NCI-H510A treated with DMSO at 0.1 percent for 48 hours (cell line): ENCODE measurements at regions not wholly inside any gene's neighbourhood (a gene's known extent, or its start where the extent isn't known, plus 50 kb on each side); places are given as distances from the start of the nearest gene placed in this dataset.

Source experiments
- DNase-seq: peaks from one replicate; lab custom pipeline; 2025; lab: John Stamatoyannopoulos, UW

GRCh38 chr6:129967427-129967826, 51.0 kb upstream of the L3MBTL3 start:
- no peak for DNase-seq

DNA sequence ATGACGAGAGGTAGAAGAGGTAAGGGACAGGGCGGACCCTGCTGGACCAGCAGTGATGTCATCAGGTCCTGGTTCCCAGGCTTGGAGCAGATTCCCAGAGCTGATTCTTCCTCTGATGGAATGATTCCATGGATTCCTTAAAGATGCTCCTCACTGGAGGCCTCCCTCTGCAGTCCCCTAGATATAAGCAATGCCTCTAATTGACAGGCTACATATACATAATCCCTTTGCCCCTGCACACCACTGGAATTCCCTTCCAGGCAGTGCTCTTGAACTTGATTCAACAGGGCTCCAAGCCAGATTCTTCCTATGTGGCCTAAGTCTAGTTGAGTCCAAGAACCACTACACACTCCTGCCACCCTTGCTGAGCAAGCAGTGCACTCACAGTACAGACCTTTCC, 52.3 kb upstream of the L3MBTL3 start:
- DNase-seq = no peak

DNA sequence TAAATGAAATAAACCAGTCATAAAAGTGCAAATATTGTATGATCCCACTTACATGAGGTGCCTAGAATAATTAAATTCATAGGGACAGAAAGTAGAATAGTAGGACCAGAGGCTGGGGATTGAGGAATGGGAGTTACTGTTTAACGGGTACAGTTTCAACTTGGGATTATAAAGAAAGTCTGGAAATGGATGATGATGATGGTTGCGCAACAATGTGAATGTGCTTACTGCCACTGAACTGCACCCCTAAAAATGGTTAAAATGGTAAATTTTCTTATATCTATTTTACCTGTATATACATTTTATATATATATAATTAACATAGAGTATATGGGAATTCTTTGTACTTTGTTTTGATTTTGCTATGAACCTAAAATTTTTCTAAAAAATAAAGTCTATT, 53.3 kb upstream of the L3MBTL3 start:
- no peak for DNase-seq

GRCh38 chr6:129959358-129959930, 58.9 kb upstream of the L3MBTL3 start:
- no peak for DNase-seq

- no peak for DNase-seq
Observed at GRCh38 chr6:129957941-129958898, 60.2 kb upstream of the L3MBTL3 start.

GRCh38 chr6:129955584-129955983, 62.8 kb upstream of the L3MBTL3 start:
- DNase-seq = no peak

- DNase-seq = no peak
Observed at GRCh38 chr6:129954749-129955431, 63.5 kb upstream of the L3MBTL3 start.

DNA sequence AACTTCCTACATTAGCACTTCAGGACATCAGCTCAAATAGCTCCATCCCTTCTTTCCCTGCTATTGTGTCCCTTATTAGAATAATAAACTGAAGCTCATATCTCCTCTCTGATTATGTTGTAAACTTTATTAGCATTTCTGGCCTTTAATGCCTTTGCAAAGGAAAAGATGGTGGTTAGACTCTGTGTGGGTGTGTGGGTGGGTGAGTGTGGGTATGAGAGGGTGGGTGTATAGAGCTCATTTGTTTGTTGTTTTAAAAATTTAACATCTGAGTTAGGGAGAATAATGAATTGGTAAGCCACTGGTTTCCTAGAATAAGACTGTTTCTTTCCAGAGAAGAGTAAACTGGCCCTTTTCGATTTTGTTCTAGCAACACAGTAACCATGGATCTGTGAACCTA, 70.6 kb upstream of the L3MBTL3 start:
- DNase-seq = no peak

GRCh38 chr6:129946439-129947140, 71.8 kb upstream of the L3MBTL3 start:
- no peak for DNase-seq

GRCh38 chr6:129943637-129944271, 74.6 kb upstream of the L3MBTL3 start:
- no peak for DNase-seq

- DNase-seq = no peak
Observed at GRCh38 chr6:129940454-129941195, 77.8 kb upstream of the L3MBTL3 start.

DNA sequence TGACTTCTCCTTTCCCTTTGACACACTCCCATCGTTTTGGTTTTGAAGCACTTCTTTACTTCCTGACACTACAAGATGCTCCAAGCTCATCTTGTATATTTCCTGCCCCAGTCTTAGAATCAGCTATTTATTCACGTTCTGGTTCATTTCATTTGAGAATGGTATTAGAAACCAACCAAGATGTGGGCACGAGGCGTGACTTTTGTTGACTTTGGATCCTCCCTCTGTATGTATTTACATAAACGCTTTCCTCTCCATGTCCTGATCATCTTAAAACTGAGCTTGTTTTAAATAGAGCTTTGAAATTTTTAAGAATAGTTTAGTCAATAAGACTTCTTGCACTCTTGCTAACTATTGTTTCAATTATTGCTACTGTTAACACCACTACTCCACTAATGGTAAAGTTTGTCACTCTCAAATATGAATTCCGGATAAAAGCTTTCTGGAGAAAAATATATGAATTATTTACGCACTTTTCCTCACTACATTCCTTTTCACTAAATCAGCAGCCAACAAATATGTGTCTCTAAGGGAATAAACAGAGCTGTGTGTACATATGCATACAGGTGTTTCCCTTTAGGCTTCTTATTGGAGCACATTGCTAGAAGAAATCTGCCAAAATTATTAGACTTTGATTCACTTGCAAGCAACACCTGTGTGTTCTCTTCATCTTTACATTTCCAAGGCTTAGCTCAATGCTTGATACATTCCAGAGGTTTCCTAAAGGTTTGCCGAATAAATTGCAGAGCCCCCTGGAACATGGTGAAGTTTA, 77.3 kb upstream of the TMEM244 start:
- DNase-seq = no peak

- peak; percentile 16 for DNase-seq
Observed at GRCh38 chr6:129936329-129937165, 75.4 kb upstream of the TMEM244 start.

- no peak for DNase-seq
Observed at GRCh38 chr6:129932321-129932720, 71.2 kb upstream of the TMEM244 start.

DNA sequence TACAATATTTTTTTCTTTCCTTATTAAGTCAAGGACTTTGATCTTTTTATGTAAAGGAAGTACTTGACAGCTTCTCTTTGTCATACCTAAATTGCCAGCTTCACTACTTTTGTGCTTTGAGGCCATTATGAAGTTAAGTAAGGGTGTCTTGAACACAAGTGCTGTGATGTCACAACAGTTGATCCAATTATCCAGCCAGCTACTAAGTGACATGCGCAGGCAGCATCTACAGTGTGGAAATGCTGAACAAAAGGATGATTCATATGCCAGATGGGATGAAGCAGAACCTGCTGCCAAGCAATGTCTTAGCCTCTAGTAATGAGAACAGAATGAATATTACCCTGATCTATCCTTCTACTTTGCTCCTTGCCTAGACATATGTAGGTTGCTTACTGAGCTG, 68.3 kb upstream of the TMEM244 start:
- DNase-seq = no peak

DNA sequence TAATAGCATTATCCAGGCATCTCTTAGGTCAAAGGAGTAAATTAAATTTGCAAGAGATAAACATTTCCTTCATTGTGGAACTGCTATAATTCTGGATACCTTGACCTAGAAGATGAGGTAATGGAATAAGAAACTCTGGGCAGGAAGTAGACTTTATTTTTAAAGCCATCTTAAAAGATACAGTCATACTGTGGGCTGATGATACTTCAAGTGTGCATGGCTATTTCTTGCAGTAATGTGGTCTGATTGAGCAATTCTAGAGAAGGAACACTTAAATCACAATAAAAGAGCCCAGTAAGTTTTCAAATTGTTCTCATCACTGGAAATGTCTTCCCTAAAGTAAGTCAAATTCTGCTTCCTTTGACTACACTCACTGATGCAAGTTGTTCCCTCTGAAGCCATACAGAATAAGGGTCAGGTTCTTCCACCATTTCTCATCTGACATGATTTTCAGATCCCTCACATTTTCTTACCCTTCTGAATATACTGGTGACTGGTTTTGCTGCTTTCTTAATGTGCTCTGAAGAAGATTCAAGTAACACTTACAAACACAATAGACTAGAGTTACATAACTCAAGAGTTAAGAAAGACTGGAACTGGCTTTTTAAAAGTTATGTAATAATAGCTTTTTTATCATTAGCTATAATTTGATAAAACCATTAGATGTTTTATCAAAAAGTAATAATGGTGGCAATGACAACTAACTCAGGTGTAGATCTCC, 62.6 kb upstream of the TMEM244 start:
- DNase-seq = no peak

- DNase-seq = no peak
Observed at GRCh38 chr6:129921169-129921817, 60.2 kb upstream of the TMEM244 start.

- DNase-seq = no peak
Observed at GRCh38 chr6:129920103-129920798, 59.1 kb upstream of the TMEM244 start.
